NB4 (cell line): ENCODE measurements at regions not wholly inside any gene's neighbourhood (a gene's known extent, or its start where the extent isn't known, plus 50 kb on each side); places are given as distances from the start of the nearest gene placed in this dataset.

Experiments used
- MYC ChIP-seq: IDR thresholded peaks from 2 replicates; pipeline ENCODE4 v1.6.1; 2011; ENCODE audit warnings: low read depth, low read length
- POLR2A ChIP-seq: IDR thresholded peaks from 2 replicates; pipeline ENCODE4 v1.6.1; 2011; ENCODE audit warnings: mild to moderate bottlenecking; ENCODE audit not compliant: insufficient read length; ENCODE audit errors: extremely low read depth
- TF ChIP-seq, protein P1 (sequence below): IDR thresholded peaks from one replicate; pipeline ENCODE4 v1.5.1; 2012; ENCODE audit warnings: low read depth, low read length
- TF ChIP-seq, protein P2 (sequence below): IDR thresholded peaks from 2 replicates; pipeline ENCODE4 v1.6.1; 2011; ENCODE audit warnings: low read depth, low read length

DNA sequence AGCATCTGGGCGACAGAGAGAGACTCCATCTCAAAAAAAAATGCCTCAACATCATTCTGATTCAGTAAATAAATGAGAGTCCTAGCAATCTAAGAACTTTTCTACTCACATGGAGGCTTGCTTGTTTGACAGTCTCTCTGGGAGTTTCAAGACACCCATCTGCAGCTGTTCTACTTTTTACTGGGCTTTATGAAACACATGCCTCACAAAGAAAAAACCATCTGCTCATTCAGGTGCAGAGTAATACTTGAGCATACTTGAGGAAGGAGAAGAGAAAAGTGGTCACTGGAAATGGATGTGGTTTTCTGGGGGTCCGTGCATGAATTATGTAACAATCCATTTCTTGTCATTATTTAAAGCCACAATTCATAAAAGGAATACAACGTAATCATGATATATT, 87.1 kb upstream of the DDX53 start:
- TF ChIP-seq, protein P1, sequence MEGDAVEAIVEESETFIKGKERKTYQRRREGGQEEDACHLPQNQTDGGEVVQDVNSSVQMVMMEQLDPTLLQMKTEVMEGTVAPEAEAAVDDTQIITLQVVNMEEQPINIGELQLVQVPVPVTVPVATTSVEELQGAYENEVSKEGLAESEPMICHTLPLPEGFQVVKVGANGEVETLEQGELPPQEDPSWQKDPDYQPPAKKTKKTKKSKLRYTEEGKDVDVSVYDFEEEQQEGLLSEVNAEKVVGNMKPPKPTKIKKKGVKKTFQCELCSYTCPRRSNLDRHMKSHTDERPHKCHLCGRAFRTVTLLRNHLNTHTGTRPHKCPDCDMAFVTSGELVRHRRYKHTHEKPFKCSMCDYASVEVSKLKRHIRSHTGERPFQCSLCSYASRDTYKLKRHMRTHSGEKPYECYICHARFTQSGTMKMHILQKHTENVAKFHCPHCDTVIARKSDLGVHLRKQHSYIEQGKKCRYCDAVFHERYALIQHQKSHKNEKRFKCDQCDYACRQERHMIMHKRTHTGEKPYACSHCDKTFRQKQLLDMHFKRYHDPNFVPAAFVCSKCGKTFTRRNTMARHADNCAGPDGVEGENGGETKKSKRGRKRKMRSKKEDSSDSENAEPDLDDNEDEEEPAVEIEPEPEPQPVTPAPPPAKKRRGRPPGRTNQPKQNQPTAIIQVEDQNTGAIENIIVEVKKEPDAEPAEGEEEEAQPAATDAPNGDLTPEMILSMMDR: no peak
- TF ChIP-seq MYC: no peak
- TF ChIP-seq, protein P2, sequence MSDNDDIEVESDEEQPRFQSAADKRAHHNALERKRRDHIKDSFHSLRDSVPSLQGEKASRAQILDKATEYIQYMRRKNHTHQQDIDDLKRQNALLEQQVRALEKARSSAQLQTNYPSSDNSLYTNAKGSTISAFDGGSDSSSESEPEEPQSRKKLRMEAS: no peak
- no peak for TF ChIP-seq POLR2A
